Astrocyte of the hippocampus (primary cell): ENCODE measurements at regions not wholly inside any gene's neighbourhood (a gene's known extent, or its start where the extent isn't known, plus 50 kb on each side); places are given as distances from the start of the nearest gene placed in this dataset.

Source experiments
- DNase-seq: peaks from one replicate; pipeline ENCODE4 v3.0.0; 2011; ENCODE audit warnings: low read depth, low spot score

DNA sequence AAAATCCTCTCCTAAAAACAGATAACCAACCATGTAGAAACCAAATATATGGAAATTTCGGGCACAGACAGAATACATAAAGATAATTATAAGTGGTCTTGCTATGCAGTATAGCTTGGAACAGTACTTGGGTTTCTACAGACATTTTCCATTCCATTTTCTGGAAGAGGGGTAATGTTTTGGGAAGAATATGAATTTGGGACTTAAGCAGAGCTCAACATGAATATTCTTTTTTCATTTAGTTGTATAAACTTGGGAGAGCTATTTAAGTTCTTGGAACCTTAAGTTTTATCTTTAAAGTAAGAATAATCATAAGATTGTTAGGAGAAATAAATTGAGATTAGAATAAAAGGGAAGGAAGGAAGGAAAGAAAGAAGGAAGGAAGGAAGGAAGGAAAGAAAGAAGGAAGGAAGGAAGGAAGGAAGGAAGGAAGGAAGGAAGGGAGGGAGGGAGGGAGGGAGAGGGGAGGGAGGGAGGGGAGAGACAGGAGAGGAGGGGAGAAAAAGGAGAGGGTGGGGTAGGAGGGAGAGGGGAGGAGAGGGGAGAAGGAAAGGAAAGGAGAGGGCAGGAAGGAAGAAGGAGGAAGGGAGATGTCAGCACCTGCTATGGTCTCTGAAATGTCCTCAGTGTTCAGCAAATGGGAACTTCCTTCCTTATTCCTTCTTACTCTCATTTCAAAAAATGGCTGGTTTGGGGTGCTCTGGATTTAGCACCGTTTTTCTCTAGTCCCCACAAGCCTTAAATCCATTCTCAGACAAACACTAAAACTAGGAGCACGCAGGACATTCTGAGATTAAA is 248.3 kb downstream of the LY86 start:
- no peak for DNase-seq

DNA sequence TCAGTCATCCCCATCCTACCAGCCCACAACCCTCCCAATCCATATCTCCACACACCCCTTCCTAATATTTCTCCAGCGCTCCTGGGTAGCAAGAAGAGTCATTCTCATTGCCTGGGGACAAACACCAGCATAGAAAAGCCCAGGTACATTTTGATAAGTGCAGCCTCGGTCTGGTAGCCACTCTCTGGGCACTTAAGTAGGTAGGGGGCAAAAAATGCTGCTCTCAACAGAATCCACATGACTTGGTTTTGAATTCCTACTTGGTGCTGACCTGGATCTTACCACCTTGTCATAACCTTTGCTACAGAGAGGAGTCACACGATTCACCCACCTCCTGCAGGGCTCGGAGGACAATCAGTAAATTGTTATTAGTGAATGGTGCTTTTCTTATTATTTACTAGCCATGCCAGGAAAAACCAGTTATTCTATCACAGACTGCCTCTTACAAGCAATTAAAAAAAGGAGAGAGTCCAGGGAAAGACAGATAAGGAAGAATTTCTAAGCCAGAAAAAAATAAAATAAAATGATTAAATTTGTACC is 249.1 kb downstream of the LY86 start:
- no peak for DNase-seq

DNA sequence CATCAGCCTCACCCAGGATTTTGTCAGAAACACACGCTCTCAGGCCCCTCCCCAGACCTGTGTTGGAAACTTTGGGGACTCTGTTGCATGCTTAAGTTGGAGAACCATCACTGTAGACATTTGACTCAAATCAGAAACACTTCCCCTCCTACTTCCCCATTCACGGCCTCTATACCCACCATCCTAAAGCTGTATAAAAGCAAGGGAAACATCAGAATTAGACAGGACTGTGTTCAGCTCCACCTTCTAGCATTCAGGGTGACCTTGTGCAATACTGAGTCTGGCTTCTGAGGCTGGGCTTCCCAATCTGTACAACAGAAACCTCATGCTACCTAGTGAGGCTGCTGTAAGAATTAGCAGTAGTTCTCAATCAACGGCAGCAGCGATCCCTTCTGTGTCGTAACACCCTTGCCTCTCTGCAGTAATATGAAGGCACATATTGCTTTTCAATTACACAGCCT is 252.3 kb downstream of the LY86 start:
- no peak for DNase-seq

DNA sequence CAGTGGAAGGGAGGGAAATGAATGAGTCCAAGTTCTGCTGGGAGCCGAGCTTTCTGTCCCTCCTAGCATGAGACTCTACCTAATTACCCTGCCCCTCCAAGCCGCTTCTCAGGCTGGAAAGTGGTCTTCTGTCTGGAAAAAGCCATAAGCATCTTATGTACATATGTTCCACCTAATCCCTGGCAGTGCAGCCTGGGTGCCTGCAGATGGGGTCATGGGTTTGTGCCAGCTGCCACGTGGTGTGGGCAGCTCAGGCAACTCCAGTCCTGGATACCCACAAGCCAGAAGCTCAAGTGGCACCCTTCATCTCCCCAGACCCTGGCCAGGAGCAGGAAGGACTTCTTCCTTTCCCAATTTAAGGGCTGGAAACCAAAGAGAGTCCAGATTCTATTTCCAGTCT is 253.1 kb downstream of the LY86 start:
- DNase-seq, result no peak

DNA sequence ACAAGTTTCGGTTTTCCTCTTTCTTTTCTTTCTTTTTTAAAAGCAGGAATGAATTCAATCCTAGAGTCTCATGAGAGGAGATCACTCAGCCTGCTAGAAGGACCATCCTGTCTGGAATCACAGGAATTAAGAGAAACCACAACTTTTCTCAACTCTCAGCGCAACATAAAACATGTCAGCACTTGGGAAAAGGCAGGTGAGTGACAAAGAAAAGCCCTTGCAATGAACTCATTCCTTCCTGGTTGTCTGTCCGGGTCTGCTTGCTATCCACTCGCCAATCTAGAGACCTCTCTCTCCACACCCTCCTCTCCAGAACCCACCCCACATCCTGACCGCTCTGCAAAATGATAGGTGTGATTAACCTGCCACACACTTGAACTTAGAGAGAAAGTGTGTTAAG is 253.8 kb downstream of the LY86 start:
- no peak for DNase-seq

DNA sequence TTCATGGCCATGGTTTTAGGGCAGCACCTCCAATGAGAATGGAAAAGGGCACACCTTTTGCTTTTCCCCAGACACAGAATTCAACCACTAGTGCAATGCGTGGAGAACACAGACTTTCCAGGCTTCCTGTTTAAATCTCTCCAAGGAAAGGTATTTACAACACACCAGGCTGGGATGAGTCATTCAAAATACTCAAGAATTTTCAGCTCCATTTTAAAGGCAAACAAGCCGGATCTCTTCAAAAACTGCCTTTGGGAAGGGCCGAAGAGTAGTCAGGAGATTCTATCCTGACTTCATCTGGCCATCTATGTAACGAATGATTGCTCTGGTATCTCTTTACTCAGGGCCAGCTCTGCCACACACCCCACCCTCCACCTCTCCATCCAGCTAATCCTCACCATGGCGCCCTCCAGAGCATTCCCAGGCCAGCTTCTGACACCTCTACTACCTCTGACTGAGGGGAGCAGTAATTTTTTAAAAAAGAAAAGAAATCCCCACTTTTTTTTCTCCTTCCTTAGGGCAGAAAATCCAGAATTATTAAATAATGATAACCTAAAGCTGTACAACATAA is 254.6 kb downstream of the LY86 start:
- peak; percentile 59 for DNase-seq

DNA sequence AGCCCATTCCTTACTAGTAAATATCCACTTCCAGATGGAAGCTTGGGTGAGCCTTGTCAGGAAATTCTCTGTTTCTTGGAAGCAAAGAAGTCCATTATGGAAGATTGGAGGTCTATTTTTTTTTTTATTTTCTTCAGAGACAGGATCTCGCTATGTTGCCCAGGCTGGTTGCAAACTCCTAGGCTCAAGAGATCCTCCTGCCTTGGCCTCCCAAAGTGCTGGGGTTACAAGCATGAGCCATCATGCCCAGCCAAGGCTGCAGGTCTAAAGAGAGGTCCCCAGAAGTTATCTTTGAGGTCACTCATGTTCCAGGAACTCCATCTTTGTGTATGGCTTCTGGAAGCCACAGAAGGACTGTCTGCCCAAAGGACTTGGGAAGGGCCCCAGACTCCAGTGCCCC is 255.3 kb downstream of the LY86 start:
- DNase-seq, result no peak

DNA sequence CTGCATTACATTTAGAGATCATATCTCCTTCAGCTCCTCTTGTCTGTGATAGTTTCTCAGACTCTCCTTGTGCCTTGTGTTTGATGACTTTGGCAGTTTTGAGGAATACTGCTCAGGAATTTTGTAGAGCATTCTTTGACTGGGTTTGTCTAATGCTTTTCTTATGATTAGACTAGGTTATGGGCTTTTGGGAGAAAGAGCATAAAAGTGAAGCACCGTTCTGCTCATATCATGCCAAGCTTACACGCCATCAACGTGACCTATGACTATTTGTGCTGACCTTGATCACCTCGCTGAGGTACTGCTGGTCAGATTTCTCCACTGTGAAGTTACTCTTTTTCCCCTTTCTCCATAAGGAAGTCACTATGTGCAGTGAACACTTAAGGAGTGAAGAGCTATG is 256.0 kb downstream of the LY86 start:
- DNase-seq, result no peak

DNA sequence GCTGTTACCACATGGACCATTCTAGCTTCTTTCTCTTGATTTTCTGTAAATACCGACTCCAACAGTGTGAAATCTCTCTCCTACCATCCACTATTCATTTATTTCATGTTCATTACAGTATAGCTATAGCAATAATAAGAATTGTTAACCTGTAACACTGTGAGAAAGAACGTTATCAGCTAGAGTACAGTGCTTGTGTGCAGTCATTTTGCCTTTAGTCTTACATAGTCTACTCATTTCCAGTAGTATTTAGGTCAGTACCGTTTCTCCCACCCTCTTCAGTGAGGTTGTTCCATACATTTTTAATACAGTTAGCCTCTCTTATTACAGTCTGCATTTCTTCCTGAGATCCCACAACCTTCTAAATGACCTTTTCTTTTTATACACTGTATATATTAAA is 257.1 kb downstream of the LY86 start:
- DNase-seq, result no peak

DNA sequence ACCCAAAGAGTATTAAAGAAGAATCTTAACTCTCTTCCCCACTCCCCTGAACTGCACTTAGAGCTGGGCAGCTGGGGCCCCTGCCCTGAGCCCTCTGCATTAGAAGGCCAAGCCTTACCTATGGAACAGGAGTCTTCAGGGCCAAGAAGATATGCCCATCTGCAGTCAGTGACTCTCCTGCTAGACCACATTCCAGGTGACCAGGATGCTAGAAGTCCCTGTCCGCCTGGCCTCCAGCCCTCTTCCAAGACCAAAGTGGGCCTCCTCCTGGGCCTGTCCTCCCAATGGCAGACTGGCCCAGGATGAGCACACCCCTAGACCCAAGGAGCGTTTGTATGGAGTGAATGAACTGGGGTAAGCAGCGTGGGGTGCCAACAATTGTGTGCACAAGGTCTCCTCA is 259.1 kb downstream of the LY86 start:
- no peak for DNase-seq

DNA sequence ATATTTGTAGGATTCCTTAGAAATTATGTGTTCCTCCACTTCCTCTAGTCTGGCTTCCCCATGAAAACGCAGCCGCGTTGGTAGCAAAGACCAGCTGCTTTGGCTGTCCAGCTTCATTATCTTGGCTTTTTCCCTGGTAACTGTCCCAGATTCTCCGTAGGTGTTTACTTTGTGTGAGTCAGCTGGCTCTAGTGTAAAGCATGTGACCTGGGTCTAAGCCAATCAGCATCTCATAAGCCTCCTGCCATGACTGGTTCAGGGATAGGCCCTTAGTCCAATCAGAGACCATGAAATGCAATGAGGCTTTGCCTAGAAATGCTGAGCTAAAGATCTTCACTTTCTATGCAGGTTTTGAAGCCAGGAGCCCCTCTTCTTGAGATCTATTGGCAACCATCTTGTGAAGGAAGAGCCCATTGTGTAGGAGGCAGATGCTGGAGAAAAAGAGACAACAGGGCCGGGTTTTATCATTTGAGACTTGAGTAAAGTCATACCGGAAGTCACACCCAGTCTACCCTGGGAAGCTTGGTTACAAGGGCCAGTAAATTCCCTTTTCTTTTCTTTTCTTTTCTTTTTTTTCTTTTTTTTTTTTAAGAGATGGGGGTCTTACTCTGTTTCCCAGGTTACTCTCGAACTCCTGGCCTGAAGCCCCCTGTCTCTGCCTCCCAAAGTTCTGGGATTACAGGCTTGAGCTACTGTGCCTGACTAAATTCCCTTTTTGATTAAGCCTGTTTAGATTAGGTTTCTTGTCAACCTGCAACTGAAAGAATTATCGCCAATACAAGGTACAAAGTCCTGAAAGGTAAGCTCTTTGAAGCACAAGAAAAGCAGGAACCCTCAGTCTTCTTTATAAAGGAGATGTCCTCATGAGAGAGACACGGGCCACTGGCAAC is 256.5 kb upstream of the RREB1 start:
- DNase-seq, result peak; percentile 96

DNA sequence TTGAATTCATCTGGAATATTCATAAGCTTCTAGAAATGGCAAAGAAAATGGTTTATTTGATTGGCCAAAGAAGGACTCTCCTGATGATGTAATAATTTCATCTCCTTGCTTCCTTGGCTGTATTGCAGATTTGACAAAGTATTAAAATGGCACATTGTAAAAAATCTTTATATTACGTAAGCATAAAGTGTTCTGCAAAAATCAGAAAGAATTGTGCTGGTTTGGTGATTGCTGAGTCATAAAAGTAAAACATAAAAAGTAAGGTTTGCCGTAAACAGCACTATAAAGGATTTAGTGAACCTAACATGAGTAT is 255.9 kb upstream of the RREB1 start:
- DNase-seq, result no peak

DNA sequence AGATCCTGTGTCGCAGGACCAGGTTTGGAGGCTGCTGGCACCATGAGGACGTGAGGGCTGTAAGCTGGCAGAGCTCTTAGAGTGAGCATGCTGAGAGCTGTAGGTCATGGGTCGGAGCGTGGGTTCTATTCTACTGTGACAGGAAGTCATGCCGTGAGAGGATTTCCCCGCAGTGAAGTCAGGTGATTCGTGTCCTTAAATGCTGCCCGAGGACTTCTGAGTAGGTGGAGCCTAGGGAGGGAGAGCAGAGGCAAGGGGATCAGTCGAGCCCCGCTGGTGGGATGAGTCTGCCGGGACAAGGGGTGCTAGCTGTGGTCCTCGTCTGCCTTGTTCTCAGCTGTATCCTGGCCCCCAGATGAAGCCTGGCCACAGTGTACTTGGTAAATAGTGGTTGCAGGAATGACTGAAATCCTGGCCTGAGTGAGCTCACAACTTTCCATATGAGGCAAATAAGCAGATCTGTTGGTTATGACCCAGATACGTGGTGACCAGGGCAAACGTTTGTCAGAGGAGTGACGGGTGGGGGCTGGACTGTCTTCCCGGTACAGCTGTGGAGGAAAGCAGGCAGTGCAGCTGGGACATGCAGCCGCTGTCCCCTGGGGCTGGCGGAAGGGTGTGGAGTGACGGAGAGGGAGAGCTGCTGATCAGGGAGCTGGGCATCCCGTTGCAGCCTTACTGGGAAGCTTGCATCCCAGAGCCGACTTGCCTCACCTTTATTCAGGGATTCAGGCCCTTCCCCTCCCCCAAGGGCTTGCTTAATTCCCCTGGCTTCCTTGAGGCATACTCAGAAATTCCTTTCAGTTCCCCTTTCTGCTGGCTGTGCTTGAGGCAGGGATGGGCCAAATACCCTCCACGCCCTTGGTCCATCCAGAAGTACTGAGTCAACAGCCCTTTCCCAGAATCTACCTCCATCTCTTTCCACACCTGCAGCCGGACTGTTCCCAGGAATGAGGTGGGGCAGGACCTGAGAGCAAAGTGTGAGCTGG is 250.9 kb upstream of the RREB1 start:
- DNase-seq, result no peak

DNA sequence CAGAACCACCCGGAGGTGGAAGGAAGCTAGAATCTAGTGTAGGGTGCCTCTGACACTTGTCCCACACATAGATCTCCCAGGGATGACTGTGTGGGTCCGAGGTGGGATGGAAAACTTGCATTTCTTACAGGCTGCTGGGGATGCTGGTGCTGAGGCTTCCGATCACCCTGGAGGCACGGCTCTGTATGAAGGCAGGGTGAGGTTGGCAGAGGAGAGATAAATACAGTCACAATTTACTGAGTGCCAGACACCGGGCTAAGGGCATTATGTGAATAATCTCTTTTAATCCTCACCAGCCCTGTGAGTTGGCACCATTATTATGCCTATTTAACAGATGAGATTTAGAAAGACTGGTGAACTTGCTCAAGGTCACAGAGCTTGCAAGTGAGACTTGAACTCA is 250.2 kb upstream of the RREB1 start:
- DNase-seq, result no peak

DNA sequence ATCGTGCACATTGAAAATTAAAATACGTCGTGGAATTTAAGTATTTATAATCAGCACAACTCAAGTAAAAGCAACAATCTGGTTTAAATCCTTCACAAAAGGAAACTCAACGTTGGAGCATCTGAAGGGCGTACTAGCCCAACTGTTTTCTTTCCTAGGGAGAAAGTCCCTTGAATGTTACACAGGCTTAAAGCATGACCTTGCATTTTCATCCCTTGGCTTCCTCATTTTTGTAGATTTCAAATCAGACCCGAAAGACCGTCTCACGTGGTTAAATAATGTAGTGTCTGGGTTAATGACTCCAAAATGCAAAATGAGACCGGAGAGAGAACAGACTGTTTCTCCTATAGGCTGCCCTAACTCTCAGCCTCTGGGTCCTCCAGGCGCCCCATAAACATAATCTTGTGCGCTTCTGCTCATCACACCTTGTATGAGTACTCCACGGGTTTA is 249.2 kb upstream of the RREB1 start:
- DNase-seq, result no peak

DNA sequence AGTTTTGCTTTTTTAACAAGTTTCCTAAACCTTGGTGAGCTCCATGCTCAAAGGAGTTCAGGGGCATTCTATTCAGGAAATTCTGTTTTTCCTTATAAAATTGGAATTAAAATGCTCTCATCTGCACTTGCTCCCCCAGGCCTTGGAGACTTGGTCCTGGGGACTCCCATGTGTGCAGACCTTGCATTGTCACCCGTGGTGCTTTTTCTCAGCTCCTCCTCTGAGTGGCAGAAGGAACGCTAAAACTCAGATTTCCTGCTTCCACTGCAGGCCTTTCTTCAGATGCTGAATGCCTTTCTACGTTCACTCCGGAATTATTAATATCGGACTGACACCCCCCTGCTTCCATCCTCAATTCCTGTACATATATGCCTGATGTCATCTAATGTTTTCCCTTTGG is 248.7 kb upstream of the RREB1 start:
- DNase-seq, result no peak

DNA sequence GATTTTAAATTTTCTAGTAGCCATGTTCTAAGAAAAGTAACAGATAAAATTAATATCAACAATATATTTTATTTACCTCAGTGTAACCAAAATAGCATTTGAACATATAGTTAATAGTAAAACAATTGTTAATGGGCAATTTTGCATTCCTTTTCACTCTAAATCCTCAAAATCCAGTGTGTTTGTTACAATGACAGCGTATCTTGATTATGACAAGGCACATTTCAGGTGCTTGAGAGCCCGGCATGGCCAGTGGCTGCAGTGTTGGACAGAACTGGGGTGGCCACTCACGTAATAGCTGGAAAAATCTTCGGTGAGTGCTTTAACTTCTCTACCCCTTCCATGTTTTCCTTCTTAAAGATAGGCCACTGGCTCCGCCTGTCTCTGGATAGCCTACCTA is 248.0 kb upstream of the RREB1 start:
- DNase-seq, result no peak

DNA sequence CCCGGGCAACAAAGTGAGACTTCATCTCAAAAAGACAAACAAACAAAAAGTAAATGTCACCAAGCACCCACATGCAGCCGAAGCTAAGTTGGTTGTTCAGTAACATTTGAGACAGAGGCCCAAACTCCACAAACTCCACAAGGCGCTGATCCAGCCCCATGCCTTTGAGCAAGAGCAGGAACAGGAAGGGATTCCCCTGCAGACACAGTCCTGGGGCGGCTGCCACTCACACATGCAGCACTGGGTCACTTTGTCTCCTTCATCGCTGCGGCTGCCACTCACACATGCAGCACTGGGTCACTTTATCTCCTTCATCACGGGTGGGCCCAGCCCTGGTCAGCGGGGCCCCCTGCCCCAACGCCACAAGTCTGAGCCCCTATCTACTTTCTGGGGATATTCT is 246.9 kb upstream of the RREB1 start:
- DNase-seq, result no peak

DNA sequence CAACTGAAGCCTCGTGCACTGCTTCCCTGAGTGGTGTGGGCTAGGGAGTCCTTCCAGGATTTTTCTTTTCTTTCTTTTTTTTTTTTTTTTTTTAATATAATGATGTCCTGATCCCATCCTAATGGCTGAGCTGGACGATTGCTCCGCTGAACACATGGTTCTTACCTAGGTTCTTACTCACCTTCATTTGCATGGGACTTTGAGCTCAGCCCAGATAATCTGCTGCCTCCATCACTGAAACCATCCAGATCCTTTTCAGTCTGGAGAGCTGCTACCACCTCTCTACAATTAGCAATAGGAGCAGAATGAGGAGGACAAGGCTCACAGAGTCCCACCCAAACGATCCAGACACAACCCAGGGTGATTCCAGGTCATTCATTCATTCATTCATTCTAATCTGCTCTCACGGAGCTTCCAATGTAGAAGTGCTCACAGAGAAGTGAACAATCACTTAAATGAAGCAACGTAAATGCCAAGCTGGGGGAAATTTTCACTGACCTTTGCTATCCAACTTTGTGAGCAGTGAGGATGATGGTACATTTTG is 246.3 kb upstream of the RREB1 start:
- DNase-seq, result no peak

DNA sequence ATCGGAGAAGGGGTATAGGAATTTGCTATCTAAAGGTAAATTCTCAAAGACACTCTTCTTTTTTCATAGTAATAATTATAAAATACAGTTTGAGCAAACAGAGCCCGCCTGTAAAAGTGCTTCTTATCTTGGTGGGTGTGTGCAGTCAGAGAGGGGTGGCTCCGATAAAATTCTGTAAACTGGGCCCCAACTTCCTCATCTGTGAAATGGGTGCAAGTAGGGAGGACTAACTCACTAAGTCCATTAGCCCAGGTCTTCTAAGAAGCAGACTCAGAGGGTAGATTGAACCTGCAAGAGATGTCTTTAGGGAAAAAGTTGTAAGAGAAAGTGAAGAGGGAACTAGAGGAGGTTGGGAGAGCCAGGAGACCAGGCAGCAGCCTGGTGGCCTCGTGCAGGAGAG is 245.8 kb upstream of the RREB1 start:
- DNase-seq, result no peak
